Panc1 (cell line): ENCODE measurements at regions not wholly inside any gene's neighbourhood (a gene's known extent, or its start where the extent isn't known, plus 50 kb on each side); places are given as distances from the start of the nearest gene placed in this dataset.

ENCODE experiments used
- ATAC-seq: fragments of 200-7000 bp; cut with Tn5 transposase; 2 replicates; pipeline ENCODE4 v1.9.1; 2020; ENCODE audit warnings: mild to moderate bottlenecking, moderate library complexity
- BruUV-seq: library from RNA; stranded (reverse); fragments of 400-500 nt; replicated peaks from 2 replicates; lab custom pipeline; 2021; lab: Mats Ljungman, UMichigan
- CTCF ChIA-PET: fragments of 300-600 bp; sonication (Branson Sonifier 250); formaldehyde crosslinking; loops from one replicate; lab custom pipeline; 2022; ENCODE audit warnings: antibody characterized with exemption; lab: Charles Lee
- POLR2A ChIA-PET: fragments of 300-600 bp; sonication (Branson Sonifier 250); formaldehyde crosslinking; loops from one replicate; lab custom pipeline; 2022; ENCODE audit warnings: antibody characterized with exemption; lab: Charles Lee
- DNase-seq: peaks from one replicate; pipeline ENCODE4 v3.0.0-alpha.2; 2010; ENCODE audit warnings: low read depth, low spot score
- H3K27ac ChIP-seq: 2 replicates; pipeline ENCODE4 v1.5.1; 2011; ENCODE audit warnings: mild to moderate bottlenecking, low read length, inconsistent platforms
- H3K27me3 ChIP-seq: fragments of 200-500 bp; sonication (Bioruptor generic); 2 replicates; pipeline ENCODE4 v1.6.0; 2014; ENCODE audit warnings: low read length, inconsistent platforms; ENCODE audit not compliant: control insufficient read depth, insufficient read depth
- H3K36me3 ChIP-seq: fragments of 200-500 bp; sonication (Bioruptor generic); 2 replicates; pipeline ENCODE4 v1.5.1; 2014; ENCODE audit warnings: inconsistent platforms, mild to moderate bottlenecking, low read length, moderate library complexity; ENCODE audit not compliant: control insufficient read depth, insufficient read depth
- H3K4me1 ChIP-seq: 2 replicates; pipeline ENCODE4 v1.5.1; 2011; ENCODE audit warnings: inconsistent platforms, mild to moderate bottlenecking, low read length, moderate library complexity; ENCODE audit not compliant: control insufficient read depth, insufficient read depth
- H3K4me3 ChIP-seq, 2 experiments: 2 replicates each; pipeline ENCODE4 v1.5.1; 2011 to 2012; ENCODE audit warnings: low read depth in 2 of 2, low read length in 2 of 2, mild to moderate bottlenecking in 2 of 2, inconsistent platforms in 1 of 2, moderate library complexity in 1 of 2
- H3K9me3 ChIP-seq: fragments of 200-500 bp; sonication (Bioruptor generic); 2 replicates; pipeline ENCODE4 v1.5.1; 2014; ENCODE audit warnings: low read depth, mild to moderate bottlenecking, inconsistent platforms, low read length, moderate library complexity; ENCODE audit not compliant: control insufficient read depth, insufficient read depth
- CTCF ChIP-seq: fragments of 450-650 bp; IDR thresholded peaks from 2 replicates; pipeline ENCODE4 v1.5.1; 2017; ENCODE audit warnings: mild to moderate bottlenecking
- POLR2AphosphoS5 ChIP-seq: IDR thresholded peaks from 2 replicates; pipeline ENCODE4 v1.6.1; 2012; ENCODE audit warnings: mild to moderate bottlenecking, low read depth, low read length, moderate library complexity
- REST ChIP-seq, 2 experiments: IDR thresholded peaks; 2 replicates each; pipeline ENCODE4 v1.6.1; 2011 to 2012; ENCODE audit warnings: low read depth in 2 of 2, control low read depth in 1 of 2, low read length in 1 of 2, mild to moderate bottlenecking in 1 of 2, moderate library complexity in 1 of 2; ENCODE audit not compliant: insufficient read depth in 1 of 2
- SIN3A ChIP-seq: IDR thresholded peaks from 2 replicates; pipeline ENCODE4 v1.6.1; 2012; ENCODE audit warnings: low read depth, mild to moderate bottlenecking, low read length, moderate library complexity, borderline replicate concordance; ENCODE audit not compliant: insufficient read depth
- TCF7L2 ChIP-seq: IDR thresholded peaks from 2 replicates; pipeline ENCODE4 v1.6.1; 2011; ENCODE audit warnings: mild to moderate bottlenecking, low read depth, low read length, inconsistent platforms
- in situ Hi-C: cut with HindIII; loops from 2 replicates; pipeline ENCODE4 v1.10.0; 2016; ENCODE audit warnings: low sequenced_read_pairs, low pct_unique_long_range_greater_than_20kb
- intact Hi-C: fragments of 100-400 bp; cut with micrococcal nuclease; formaldehyde crosslinking; loops from one replicate; pipeline ENCODE4 v1.10.0; 2022; ENCODE audit not compliant: unreplicated experiment

- Histone ChIP-seq H3K4me3 (no peak overlapping the region), H3K4me1 (no peaks in the 10 kb centered on the region), H3K27me3 (no peaks in the 10 kb centered on the region), H3K27ac (no peak overlapping the region), H3K36me3 (no peaks in the 10 kb centered on the region), H3K9me3 (no peaks in the 10 kb centered on the region)
- ChIA-PET CTCF (no interaction called here), POLR2A (no interaction called here)
- in situ Hi-C loops (no loop called here), intact Hi-C loops (no loop called here)
- BruUV-seq: no TSS peak
- ATAC-seq (no peak), DNase-seq (no peak)
- TF ChIP-seq TCF7L2: no peak
- TF ChIP-seq REST (IDR thresholded peaks at IDR 0.05; ENCODE audit: insufficient read depth in 1 of 2, low read depth in 2 of 2, low read length in 1 of 2): no peak
- no peak for TF ChIP-seq SIN3A
- no peak for TF ChIP-seq CTCF
- TF ChIP-seq POLR2AphosphoS5: no peak
Measured at GRCh38 chr2:41123341-41123740, 671.5 kb upstream of the SLC8A1 start.

GRCh38 chr2:41127351-41127750 lies 675.5 kb upstream of the SLC8A1 start:
- ATAC-seq (no peak), DNase-seq (no peak)
- BruUV-seq: no TSS peak
- in situ Hi-C loops: no loop called here
- Histone ChIP-seq H3K27ac (no peak overlapping the region), H3K27me3 (no peaks in the 10 kb centered on the region), H3K9me3 (no peaks in the 10 kb centered on the region), H3K4me3 (no peak overlapping the region), H3K36me3 (no peaks in the 10 kb centered on the region), H3K4me1 (no peaks in the 10 kb centered on the region)
- ChIA-PET POLR2A (no interaction called here), CTCF (no interaction called here)
- TF ChIP-seq CTCF: no peak
- TF ChIP-seq POLR2AphosphoS5: no peak
- no peak for TF ChIP-seq SIN3A
- TF ChIP-seq TCF7L2: no peak
- TF ChIP-seq REST (IDR thresholded peaks at IDR 0.05; ENCODE audit: insufficient read depth in 1 of 2, low read depth in 2 of 2, low read length in 1 of 2): no peak
- intact Hi-C loops: no loop called here
